ENCODE measurements at regions not wholly inside any gene's neighbourhood (a gene's known extent, or its start where the extent isn't known, plus 50 kb on each side); places are given as distances from the start of the nearest gene placed in this dataset.

GRCh38 chrX:35444671-35445355 lies 353.3 kb upstream of the MAGEB16 start (continued):
- TF ChIP-seq, protein P1, sequence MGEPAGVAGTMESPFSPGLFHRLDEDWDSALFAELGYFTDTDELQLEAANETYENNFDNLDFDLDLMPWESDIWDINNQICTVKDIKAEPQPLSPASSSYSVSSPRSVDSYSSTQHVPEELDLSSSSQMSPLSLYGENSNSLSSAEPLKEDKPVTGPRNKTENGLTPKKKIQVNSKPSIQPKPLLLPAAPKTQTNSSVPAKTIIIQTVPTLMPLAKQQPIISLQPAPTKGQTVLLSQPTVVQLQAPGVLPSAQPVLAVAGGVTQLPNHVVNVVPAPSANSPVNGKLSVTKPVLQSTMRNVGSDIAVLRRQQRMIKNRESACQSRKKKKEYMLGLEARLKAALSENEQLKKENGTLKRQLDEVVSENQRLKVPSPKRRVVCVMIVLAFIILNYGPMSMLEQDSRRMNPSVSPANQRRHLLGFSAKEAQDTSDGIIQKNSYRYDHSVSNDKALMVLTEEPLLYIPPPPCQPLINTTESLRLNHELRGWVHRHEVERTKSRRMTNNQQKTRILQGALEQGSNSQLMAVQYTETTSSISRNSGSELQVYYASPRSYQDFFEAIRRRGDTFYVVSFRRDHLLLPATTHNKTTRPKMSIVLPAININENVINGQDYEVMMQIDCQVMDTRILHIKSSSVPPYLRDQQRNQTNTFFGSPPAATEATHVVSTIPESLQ (CRISPR knock-in tag; IDR thresholded peaks at IDR 0.05), result no peak
- no peak for TF ChIP-seq CREB1 (CRISPR knock-in tag; IDR thresholded peaks at IDR 0.05)
- no peak for TF ChIP-seq NFE2L1 (CRISPR knock-in tag; IDR thresholded peaks at IDR 0.05)
- no peak for TF ChIP-seq ZNF532 (CRISPR knock-in tag; IDR thresholded peaks at IDR 0.05; ENCODE audit: borderline replicate concordance)

DNA sequence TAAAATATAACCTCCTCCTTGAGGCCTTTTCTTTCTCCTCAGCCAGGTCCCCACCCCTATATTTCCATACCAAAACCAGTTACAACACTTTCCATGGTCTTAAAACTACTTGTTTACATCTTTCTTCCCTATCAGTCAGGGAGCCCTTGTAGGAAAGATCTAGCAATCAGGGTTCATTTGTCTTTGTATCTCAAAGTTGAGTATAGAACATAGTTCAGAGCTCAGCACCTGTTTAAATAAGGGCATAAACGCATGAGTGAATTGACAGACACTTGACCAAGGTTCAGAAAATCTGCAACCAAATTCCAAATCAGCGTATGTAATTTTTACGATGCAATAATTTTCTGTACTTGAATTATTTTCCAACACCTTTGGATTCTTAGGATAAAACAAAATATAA lies 352.2 kb upstream of the MAGEB16 start:
- DNase-seq (ENCODE audit: low spot score) (no peak), ATAC-seq (no peak)
- peaks cover 26% of the 10 kb centered on the region for H3K4me1 Mint-ChIP-seq
- ChIA-PET CTCF (no interaction called here), POLR2A (no interaction called here)
- H3K4me3 Mint-ChIP-seq, result peak overlapping the region; percentile 30
- peaks cover 7% of the 10 kb centered on the region for H3K9me3 Mint-ChIP-seq
- H3K36me3 Mint-ChIP-seq, result peaks cover 6% of the 10 kb centered on the region
- no peaks in the 10 kb centered on the region for H3K27me3 Mint-ChIP-seq (ENCODE audit: low read depth)
- H3K27ac Mint-ChIP-seq, result peak overlapping the region; percentile 82
- TF ChIP-seq ZNF671 (CRISPR knock-in tag; IDR thresholded peaks at IDR 0.05) (no peak), FOXP1 (CRISPR knock-in tag; IDR thresholded peaks at IDR 0.05; ENCODE audit: borderline replicate concordance) (no peak), NR2C2 (CRISPR knock-in tag; IDR thresholded peaks at IDR 0.05) (no peak), RELA (CRISPR knock-in tag; IDR thresholded peaks at IDR 0.05; ENCODE audit: borderline replicate concordance) (no peak), ZNF396 (CRISPR knock-in tag; IDR thresholded peaks at IDR 0.05; ENCODE audit: borderline replicate concordance) (no peak), CDX4 (CRISPR knock-in tag; IDR thresholded peaks at IDR 0.05; ENCODE audit: borderline replicate concordance) (no peak), USF2 (CRISPR knock-in tag; IDR thresholded peaks at IDR 0.05) (no peak), TCF7 (CRISPR knock-in tag; IDR thresholded peaks at IDR 0.05; ENCODE audit: low read depth) (no peak)
- TF ChIP-seq, protein P2, sequence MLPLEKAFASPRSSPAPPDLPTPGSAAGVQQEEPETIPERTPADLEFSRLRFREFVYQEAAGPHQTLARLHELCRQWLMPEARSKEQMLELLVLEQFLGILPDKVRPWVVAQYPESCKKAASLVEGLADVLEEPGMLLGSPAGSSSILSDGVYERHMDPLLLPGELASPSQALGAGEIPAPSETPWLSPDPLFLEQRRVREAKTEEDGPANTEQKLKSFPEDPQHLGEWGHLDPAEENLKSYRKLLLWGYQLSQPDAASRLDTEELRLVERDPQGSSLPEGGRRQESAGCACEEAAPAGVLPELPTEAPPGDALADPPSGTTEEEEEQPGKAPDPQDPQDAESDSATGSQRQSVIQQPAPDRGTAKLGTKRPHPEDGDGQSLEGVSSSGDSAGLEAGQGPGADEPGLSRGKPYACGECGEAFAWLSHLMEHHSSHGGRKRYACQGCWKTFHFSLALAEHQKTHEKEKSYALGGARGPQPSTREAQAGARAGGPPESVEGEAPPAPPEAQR (CRISPR knock-in tag; IDR thresholded peaks at IDR 0.05), result no peak
- TF ChIP-seq, protein P3, sequence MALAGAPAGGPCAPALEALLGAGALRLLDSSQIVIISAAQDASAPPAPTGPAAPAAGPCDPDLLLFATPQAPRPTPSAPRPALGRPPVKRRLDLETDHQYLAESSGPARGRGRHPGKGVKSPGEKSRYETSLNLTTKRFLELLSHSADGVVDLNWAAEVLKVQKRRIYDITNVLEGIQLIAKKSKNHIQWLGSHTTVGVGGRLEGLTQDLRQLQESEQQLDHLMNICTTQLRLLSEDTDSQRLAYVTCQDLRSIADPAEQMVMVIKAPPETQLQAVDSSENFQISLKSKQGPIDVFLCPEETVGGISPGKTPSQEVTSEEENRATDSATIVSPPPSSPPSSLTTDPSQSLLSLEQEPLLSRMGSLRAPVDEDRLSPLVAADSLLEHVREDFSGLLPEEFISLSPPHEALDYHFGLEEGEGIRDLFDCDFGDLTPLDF (CRISPR knock-in tag; IDR thresholded peaks at IDR 0.05), result no peak
